ENCODE measurements at regions not wholly inside any gene's neighbourhood (a gene's known extent, or its start where the extent isn't known, plus 50 kb on each side); places are given as distances from the start of the nearest gene placed in this dataset.

GRCh38 chr2:44839370-44839769 lies 102.1 kb upstream of the SIX3 start:
- TF ChIP-seq CTCF (conservative IDR thresholded peaks at IDR 0.05; ENCODE audit: low read length) (no peak), EZH2phosphoT487 (IDR thresholded peaks at IDR 0.05; ENCODE audit: borderline replicate concordance) (no peak)

Data from Loucy (cell line).